HuH-7 (cell line): ENCODE measurements at regions not wholly inside any gene's neighbourhood (a gene's known extent, or its start where the extent isn't known, plus 50 kb on each side); places are given as distances from the start of the nearest gene placed in this dataset.
"Not testable (repeated sequence)": the region's sequence is repeated elsewhere in the genome, so short reads cannot be mapped to it uniquely, and the experiment has no call there.

ENCODE experiments used
- DNase-seq: peaks from one replicate; pipeline ENCODE4 v3.0.0; 2011; ENCODE audit warnings: low spot score

GRCh38 chr22:44628835-44629234 lies 73.2 kb upstream of the PRR5 start:
- DNase-seq: no peak

GRCh38 chr22:44628273-44628672 lies 73.7 kb upstream of the PRR5 start:
- no peak for DNase-seq

GRCh38 chr22:44627521-44628139 lies 74.4 kb upstream of the PRR5 start:
- no peak for DNase-seq

GRCh38 chr22:44625981-44626687 lies 75.9 kb upstream of the PRR5 start:
- DNase-seq: peak; percentile 83

- no peak for DNase-seq
Observed at GRCh38 chr22:44625421-44625760, 76.6 kb upstream of the PRR5 start.

GRCh38 chr22:44624689-44625420 lies 77.1 kb upstream of the PRR5 start:
- DNase-seq: no peak

- peak; percentile 73 for DNase-seq
Observed at GRCh38 chr22:44623771-44624510, 78.1 kb upstream of the PRR5 start.

GRCh38 chr22:44622679-44623078 lies 79.3 kb upstream of the PRR5 start:
- DNase-seq: no peak

- no peak for DNase-seq
Observed at GRCh38 chr22:44622147-44622427, 79.9 kb upstream of the PRR5 start.

- DNase-seq: no peak
Observed at GRCh38 chr22:44621401-44622146, 80.4 kb upstream of the PRR5 start.

GRCh38 chr22:44620841-44621257 lies 81.2 kb upstream of the PRR5 start:
- no peak for DNase-seq

GRCh38 chr22:44620129-44620840 lies 81.7 kb upstream of the PRR5 start:
- no peak for DNase-seq

- not testable (repeated sequence) for DNase-seq
Observed at GRCh38 chr22:44619560-44620128, 82.4 kb upstream of the PRR5 start.

- not testable (repeated sequence) for DNase-seq
Observed at GRCh38 chr22:44618910-44619309, 83.1 kb upstream of the PRR5 start.

GRCh38 chr22:44618400-44618799 lies 83.6 kb upstream of the PRR5 start:
- no peak for DNase-seq

GRCh38 chr22:44617828-44618227 lies 84.2 kb upstream of the PRR5 start:
- DNase-seq: no peak

- no peak for DNase-seq
Observed at GRCh38 chr22:44616882-44617655, 84.9 kb upstream of the PRR5 start.

GRCh38 chr22:44616461-44616860 lies 85.5 kb upstream of the PRR5 start:
- no peak for DNase-seq

GRCh38 chr22:44615602-44616180 lies 86.3 kb upstream of the PRR5 start:
- no peak for DNase-seq

GRCh38 chr22:44615146-44615545 lies 86.9 kb upstream of the PRR5 start:
- DNase-seq: no peak
